K562 (cell line): ENCODE measurements at regions not wholly inside any gene's neighbourhood (a gene's known extent, or its start where the extent isn't known, plus 50 kb on each side); places are given as distances from the start of the nearest gene placed in this dataset.

Experiments
- ATAC-seq: fragments of 200-7000 bp; cut with Tn5 transposase; 3 replicates; pipeline ENCODE4 v1.9.1; 2020; ENCODE audit warnings: moderate library complexity
- BruUV-seq: library from RNA; stranded (reverse); fragments of 400-500 nt; replicated peaks from 2 replicates; lab custom pipeline; 2021; lab: Mats Ljungman, UMichigan
- CTCF ChIA-PET: fragments of 300-600 bp; formaldehyde crosslinking; extraction: SDS; loops from one replicate; lab custom pipeline; 2021; ENCODE audit warnings: low intra/inter-chr PET ratio; lab: Yijun Ruan, JAX
- POLR2A ChIA-PET: fragments of 300-600, 350-650 bp; sonication (Branson Sonifier 250); formaldehyde crosslinking; extraction: SDS; loops from one replicate; lab custom pipeline; 2021; ENCODE audit warnings: antibody characterized with exemption, inconsistent platforms; lab: Yijun Ruan, JAX
- DNase-seq, 4 experiments: peaks; one replicate each; pipeline versions ENCODE4 v3.0.0 to v3.0.0-alpha.2; 2011 to 2018; ENCODE audit warnings: low spot score in 3 of 4, mixed read lengths in 3 of 4; ENCODE audit errors: extremely low read depth in 1 of 4
- FAIRE-seq: peaks from 2 replicates; lab custom pipeline; 2011; peaks lifted over from hg19 to GRCh38; lab: Jason Lieb, UNC
- H2AFZ ChIP-seq: 2 replicates; pipeline ENCODE4 v1.6.0; 2011; ENCODE audit warnings: low read depth, low read length, control low read depth, inconsistent platforms
- H3K27ac ChIP-seq: fragments of 200-600 bp; 3 replicates; pipeline ENCODE4 v1.8.0; 2011; ENCODE audit warnings: low read depth, mild to moderate bottlenecking, control low read depth, inconsistent platforms, low read length, moderate library complexity, mixed read lengths; ENCODE audit errors: extremely low read depth
- H3K27me3 ChIP-seq, 2 experiments: fragments of 300-600 bp in 1 of 2; 2 replicates in 1 of 2; 3 replicates in 1 of 2; pipeline versions ENCODE4 v1.6.0 to v1.8.0; 2011; ENCODE audit warnings: inconsistent platforms in 2 of 2, low read length in 2 of 2, mild to moderate bottlenecking in 1 of 2, mixed read lengths in 1 of 2, moderate library complexity in 1 of 2; ENCODE audit not compliant: control insufficient read depth in 2 of 2, insufficient read depth in 2 of 2
- H3K36me3 ChIP-seq: fragments of 300-600 bp; 3 replicates; pipeline ENCODE4 v1.8.0; 2011; ENCODE audit warnings: mild to moderate bottlenecking, low read length, inconsistent platforms; ENCODE audit not compliant: control insufficient read depth, insufficient read depth
- H3K4me1 ChIP-seq, 2 experiments: fragments of 200-600 bp in 1 of 2; replicated peaks in 1 of 2; 2 replicates in 1 of 2; 3 replicates in 1 of 2; pipeline versions ENCODE4 v1.5.1 to v1.8.0; 2011; ENCODE audit warnings: inconsistent platforms in 2 of 2, low read length in 2 of 2, mild to moderate bottlenecking in 1 of 2, mixed read lengths in 1 of 2, moderate library complexity in 1 of 2; ENCODE audit not compliant: control insufficient read depth in 2 of 2, insufficient read depth in 2 of 2
- H3K4me2 ChIP-seq: 2 replicates; pipeline ENCODE4 v1.6.1; 2011; ENCODE audit warnings: low read length, control low read depth, inconsistent platforms, mixed read lengths; ENCODE audit not compliant: insufficient read depth
- H3K4me3 ChIP-seq: fragments of 200-600 bp; sonication (generic), shearing (Covaris generic); 2 replicates; pipeline ENCODE4 v1.5.1; 2016; ENCODE audit warnings: control low read depth, inconsistent platforms
- H3K79me2 ChIP-seq: fragments of 200-600 bp; 3 replicates; pipeline ENCODE4 v1.8.0; 2011; ENCODE audit warnings: low read length, inconsistent platforms; ENCODE audit not compliant: control insufficient read depth, insufficient read depth
- H3K9ac ChIP-seq, 2 experiments: 2 replicates each; pipeline versions ENCODE4 v1.6.0 to v1.6.1; 2011; ENCODE audit warnings: low read depth in 2 of 2, low read length in 2 of 2, control low read depth in 1 of 2, inconsistent platforms in 1 of 2, mild to moderate bottlenecking in 1 of 2, mixed read lengths in 1 of 2; ENCODE audit not compliant: insufficient read depth in 1 of 2
- H3K9me1 ChIP-seq: one replicate; pipeline ENCODE4 v1.6.0; 2011; ENCODE audit warnings: inconsistent platforms, mild to moderate bottlenecking, low read length, moderate library complexity; ENCODE audit not compliant: control insufficient read depth, insufficient read depth
- H3K9me3 ChIP-seq: replicated peaks from 2 replicates; pipeline ENCODE4 v1.5.1; 2011; ENCODE audit warnings: low read depth, low read length, inconsistent platforms; ENCODE audit not compliant: control insufficient read depth, insufficient read depth
- H4K20me1 ChIP-seq: replicated peaks from 2 replicates; pipeline ENCODE4 v1.6.1; 2011; ENCODE audit warnings: low read length, inconsistent platforms, mixed read lengths; ENCODE audit not compliant: control insufficient read depth, insufficient read depth
- ATF2 ChIP-seq: sonication (generic); formaldehyde crosslinking; IDR thresholded peaks from 2 replicates; pipeline ENCODE4 v1.8.1; 2022; ENCODE audit warnings: missing genetic modification reagents
- ATF3 ChIP-seq, 2 experiments: fragments of 450-650 bp in 1 of 2; sonication (generic) in 1 of 2; formaldehyde crosslinking in 1 of 2; IDR thresholded peaks in 1 of 2; conservative IDR thresholded peaks in 1 of 2; 2 replicates each; pipeline versions ENCODE4 v1.6.1 to v1.8.1; 2016 to 2023; ENCODE audit warnings: mild to moderate bottlenecking in 2 of 2, moderate library complexity in 2 of 2, inconsistent platforms in 1 of 2, missing genetic modification reagents in 1 of 2
- E2F3 ChIP-seq: fragments of 250-450 bp; sonication (Bioruptor Pico); IDR thresholded peaks from 2 replicates; pipeline ENCODE4 v1.4.0; 2020; ENCODE audit warnings: mild to moderate bottlenecking
- E4F1 ChIP-seq: fragments of 250-450 bp; sonication (Bioruptor Pico); IDR thresholded peaks from 2 replicates; pipeline ENCODE4 v1.5.0; 2021; ENCODE audit warnings: mild to moderate bottlenecking, borderline replicate concordance
- LCOR ChIP-seq: sonication (generic); formaldehyde crosslinking; IDR thresholded peaks from 2 replicates; pipeline ENCODE4 v1.8.0; 2022; ENCODE audit warnings: mild to moderate bottlenecking, missing genetic modification reagents
- NFE2L1 ChIP-seq: fragments of 450-650 bp; IDR thresholded peaks from 2 replicates; pipeline ENCODE4 v1.6.1; 2016; ENCODE audit warnings: missing genetic modification characterization, low read depth, mild to moderate bottlenecking, missing compliant biosample characterization, moderate library complexity, borderline replicate concordance
- SMAD1 ChIP-seq: fragments of 150-350 bp; IDR thresholded peaks from 2 replicates; pipeline ENCODE4 v1.6.1; 2014; ENCODE audit warnings: low read length, low read depth; ENCODE audit not compliant: partially characterized antibody
- UBTF ChIP-seq, 2 experiments: IDR thresholded peaks; 2 replicates each; pipeline ENCODE4 v1.6.1; 2012; ENCODE audit warnings: improper control_type of control experiment in 2 of 2, low read depth in 2 of 2, low read length in 2 of 2, borderline replicate concordance in 1 of 2
- ZNF518B ChIP-seq: fragments of 250-450 bp; sonication (Bioruptor Pico); IDR thresholded peaks from 2 replicates; pipeline ENCODE4 v1.5.0; 2021; ENCODE audit warnings: mild to moderate bottlenecking, moderate library complexity
- ZSCAN32 ChIP-seq: fragments of 450-650 bp; formaldehyde crosslinking; IDR thresholded peaks from 2 replicates; pipeline ENCODE4 v1.4.0; 2020; ENCODE audit warnings: mild to moderate bottlenecking, moderate library complexity
- WGBS: fragments of 100-300 bp; shearing (Covaris generic); methylation state at CpG from one replicate; pipeline ENCODE4 v1.1.6; 2016; ENCODE audit warnings: low coverage, mixed read lengths; ENCODE audit not compliant: insufficient coverage; ENCODE audit errors: missing lambda C conversion rate; 5-methylcytosine and 5-hydroxymethylcytosine counted together
- in situ Hi-C: fragments of 300-500 bp; cut with MboI; formaldehyde crosslinking; loops from 4 replicates; pipeline ENCODE4 v1.15.0; 2018; ENCODE audit warnings: inconsistent platforms, mixed read lengths
- intact Hi-C: fragments of 100-400 bp; cut with micrococcal nuclease; formaldehyde crosslinking; loops from 2 replicates; pipeline ENCODE4 v1.14.2; 2022

- no peak for DNase-seq
- intact Hi-C loops, result no loop called here
- TF ChIP-seq ZNF518B (CRISPR knock-in tag) (no peak), E2F3 (CRISPR knock-in tag) (no peak), ATF3 (IDR thresholded peaks at IDR 0.05) (no peak), ATF3 (CRISPR knock-in tag; conservative IDR thresholded peaks at IDR 0.05) (no peak), SMAD1 (no peak), ZSCAN32 (CRISPR knock-in tag) (no peak), UBTF (IDR thresholded peaks at IDR 0.05; ENCODE audit: borderline replicate concordance in 1 of 2, low read depth in 2 of 2, low read length in 2 of 2) (no peak), NFE2L1 (tag) (no peak), LCOR (CRISPR knock-in tag) (no peak), E4F1 (CRISPR knock-in tag) (no peak), ATF2 (CRISPR knock-in tag) (no peak)
Observed at GRCh38 chr10:83458611-83459010, 680.7 kb upstream of the GHITM start.

More at GRCh38 chr10:83458611-83459010, 680.7 kb upstream of the GHITM start:
- H3K9me1 ChIP-seq, result no peaks in the 10 kb centered on the region
- no peaks in the 10 kb centered on the region for H3K27me3 ChIP-seq
- ChIA-PET CTCF (no interaction called here), POLR2A (no interaction called here)
- H3K36me3 ChIP-seq, result no peaks in the 10 kb centered on the region
- no peak overlapping the region for H3K27ac ChIP-seq
- no peaks in the 10 kb centered on the region for H3K9me3 ChIP-seq
- no TSS peak for BruUV-seq
- in situ Hi-C loops, result no loop called here
- H3K4me3 ChIP-seq, result no peak overlapping the region
- H3K4me2 ChIP-seq, result no peak overlapping the region
- H4K20me1 ChIP-seq, result no peaks in the 10 kb centered on the region
- WGBS, result 3% methylated on average over 13 of the region's 13 CpGs
- H3K4me1 ChIP-seq, result no peaks in the 10 kb centered on the region
- H3K9ac ChIP-seq, result no peak overlapping the region
- H3K79me2 ChIP-seq, result no peaks in the 10 kb centered on the region
- ATAC-seq (no peak), FAIRE-seq (no peak)
- H2AFZ ChIP-seq, result no peak overlapping the region
